GM18499 (cell line): ENCODE measurements at regions not wholly inside any gene's neighbourhood (a gene's known extent, or its start where the extent isn't known, plus 50 kb on each side); places are given as distances from the start of the nearest gene placed in this dataset.
"Not testable (repeated sequence)": the region's sequence is repeated elsewhere in the genome, so short reads cannot be mapped to it uniquely, and the experiment has no call there.

Experiments
- ATAC-seq: cut with Tn5 transposase; IDR thresholded peaks from one replicate; pipeline ENCODE4 v1.9.1; 2021; ENCODE audit warnings: moderate number of reproducible peaks; ENCODE audit not compliant: insufficient read depth, unreplicated experiment

GRCh38 chr1:90358448-90358847 lies 358.7 kb downstream of the BARHL2 start:
- ATAC-seq: no peak

DNA sequence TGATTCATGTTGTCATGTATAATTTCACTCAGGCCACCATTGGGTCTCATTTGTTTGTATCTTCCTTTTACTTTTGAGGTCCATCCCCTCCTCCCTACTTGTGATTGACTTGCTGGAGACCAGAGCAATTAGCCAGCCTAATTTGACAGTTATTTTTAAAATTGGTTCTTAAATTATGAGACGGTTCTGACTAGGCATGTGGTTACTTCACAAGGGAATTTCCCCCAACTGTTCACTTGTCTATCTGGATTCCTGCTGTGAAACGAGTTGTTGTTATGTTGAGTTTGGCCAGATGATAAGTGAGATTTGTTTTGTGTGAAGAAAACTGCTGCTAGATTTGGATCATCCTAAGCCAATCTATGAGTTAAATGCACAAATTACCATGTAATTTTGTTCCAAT lies 359.1 kb downstream of the BARHL2 start:
- no peak for ATAC-seq

- ATAC-seq: no peak
Observed at GRCh38 chr1:90356991-90357390, 360.1 kb downstream of the BARHL2 start.

- ATAC-seq: no peak
Observed at GRCh38 chr1:90356101-90356500, 361.0 kb downstream of the BARHL2 start.

DNA sequence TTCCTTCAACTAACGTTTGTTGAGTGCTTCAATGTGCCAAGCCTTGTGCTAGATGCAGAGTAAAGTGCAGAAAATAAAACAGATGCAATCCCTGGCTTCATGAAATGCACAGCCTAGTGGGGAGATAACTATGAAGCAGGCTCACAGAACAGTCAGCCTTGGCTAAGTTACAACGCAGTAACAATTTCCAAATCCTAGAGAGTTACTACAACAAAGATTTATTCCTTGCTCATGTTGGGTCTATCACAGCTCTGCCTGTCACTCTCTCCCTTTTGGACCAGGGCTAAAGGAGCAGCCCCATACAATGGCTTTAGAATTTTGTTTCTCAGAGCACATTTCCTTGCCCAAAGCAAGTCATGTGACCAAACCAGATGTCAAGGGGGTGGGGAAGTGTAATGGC lies 359.8 kb downstream of the ZNF326 start:
- ATAC-seq: no peak

DNA sequence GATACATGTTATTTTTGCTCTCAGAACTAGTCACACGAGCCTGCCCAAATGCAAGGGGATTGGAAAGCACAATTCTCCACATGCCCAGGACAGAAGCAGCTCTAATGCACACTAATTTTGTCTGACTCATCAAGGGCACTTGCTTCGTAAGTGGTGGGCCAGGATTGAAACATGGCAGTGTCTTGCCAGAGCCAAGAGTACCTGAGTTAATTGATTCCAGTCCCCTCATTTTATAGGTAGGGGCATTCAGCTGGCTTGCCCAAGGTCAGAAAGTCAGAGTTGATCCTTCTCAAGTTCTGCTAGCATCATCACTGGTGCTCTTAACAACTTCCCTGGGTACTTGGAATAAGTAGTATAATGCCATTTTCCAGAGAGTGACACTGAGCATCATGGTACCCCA lies 356.1 kb downstream of the ZNF326 start:
- no peak for ATAC-seq

DNA sequence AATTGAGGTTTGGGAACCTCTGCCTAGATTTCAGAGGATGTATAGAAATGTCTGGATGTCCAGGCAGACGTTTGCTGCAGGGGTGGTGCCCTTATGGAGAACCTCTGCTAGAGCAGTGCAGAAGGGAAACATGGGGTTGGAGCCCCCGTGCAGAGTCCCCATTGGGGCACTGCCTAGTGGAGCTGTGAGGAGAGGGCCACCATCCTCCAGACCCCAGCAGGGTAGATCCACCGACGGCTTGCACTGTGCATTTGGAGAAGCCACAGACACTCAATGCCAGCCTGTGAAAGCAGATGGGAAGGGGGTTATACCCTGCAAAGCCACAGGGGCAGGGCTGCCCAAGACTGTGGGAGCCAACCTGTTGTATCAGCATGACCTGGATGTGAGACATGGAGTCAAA lies 354.6 kb downstream of the ZNF326 start:
- ATAC-seq: no peak

DNA sequence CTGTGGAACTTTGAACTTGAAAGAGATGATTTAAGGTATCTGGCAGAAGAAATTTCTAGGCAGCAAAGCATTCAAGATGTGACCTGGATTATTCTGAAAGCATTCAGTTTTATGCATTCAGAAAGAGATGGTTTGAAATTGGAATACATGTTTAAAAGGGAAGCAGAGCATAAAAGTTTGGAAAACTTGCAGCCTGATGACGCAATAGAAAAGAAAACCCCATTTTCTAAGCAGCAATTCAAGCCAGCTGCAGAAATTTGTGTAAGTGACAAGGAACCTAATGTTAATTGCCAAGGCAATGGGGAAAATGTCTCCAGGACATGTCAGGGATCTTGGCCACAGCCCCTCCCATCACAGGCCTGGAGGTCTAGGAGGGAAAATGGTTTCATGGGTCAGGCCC lies 354.0 kb downstream of the ZNF326 start:
- no peak for ATAC-seq

DNA sequence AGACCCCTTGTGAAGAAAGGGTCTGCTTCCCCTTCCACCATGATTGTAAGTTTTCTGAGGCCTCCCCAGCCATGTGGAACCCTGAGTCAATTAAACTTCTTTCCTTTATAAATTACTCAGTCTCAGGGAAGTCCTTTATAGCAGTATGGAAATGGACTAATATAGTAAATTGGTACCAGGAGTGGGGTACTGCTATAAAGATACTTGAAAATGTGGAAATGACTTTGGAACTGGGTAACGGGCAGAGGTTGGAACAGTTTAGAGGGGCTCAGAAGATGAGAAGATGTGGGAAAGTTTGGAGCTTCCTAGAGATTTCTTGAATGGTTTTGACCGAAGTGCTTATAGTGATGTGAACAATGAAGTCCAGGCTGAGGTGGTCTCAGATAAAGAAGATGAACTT lies 353.5 kb downstream of the ZNF326 start:
- not testable (repeated sequence) for ATAC-seq

DNA sequence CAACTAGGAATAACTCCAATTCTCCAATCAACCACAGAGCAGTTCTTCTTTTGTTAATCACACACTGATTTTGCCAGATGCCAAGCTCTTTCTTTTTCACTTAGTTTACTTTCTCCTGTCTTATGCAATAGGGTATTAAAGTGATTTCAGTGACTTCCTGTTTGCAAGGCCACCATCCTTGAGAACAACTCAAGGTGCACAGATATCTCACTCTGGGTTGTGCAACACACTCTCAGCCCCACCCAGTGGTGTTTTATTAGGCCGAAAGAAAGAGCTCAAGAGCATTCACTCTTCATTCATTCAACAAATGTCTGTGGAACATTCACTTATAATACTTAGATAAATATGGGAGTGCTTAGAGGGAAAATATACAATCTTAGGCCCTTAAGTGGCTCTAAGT lies 352.5 kb downstream of the ZNF326 start:
- no peak for ATAC-seq

DNA sequence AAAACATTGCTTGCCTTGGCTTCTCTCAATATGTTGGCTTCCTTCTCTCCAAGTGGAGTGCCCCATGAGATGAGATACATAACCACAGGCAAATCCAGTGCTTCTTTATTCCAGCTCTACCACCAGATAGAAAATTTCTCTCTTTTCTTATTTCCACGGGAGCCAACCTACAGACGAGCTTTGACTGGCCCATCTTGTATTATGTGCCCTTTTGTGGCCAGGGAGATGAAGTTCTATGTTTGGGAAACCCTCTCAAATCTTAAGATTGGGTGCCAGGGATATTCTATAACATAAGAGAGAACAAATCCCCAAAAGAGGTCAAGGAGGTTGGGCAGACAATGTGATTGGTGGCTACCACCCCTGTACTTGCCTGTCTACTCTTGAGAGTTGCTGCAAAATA lies 351.8 kb downstream of the ZNF326 start:
- ATAC-seq: no peak

DNA sequence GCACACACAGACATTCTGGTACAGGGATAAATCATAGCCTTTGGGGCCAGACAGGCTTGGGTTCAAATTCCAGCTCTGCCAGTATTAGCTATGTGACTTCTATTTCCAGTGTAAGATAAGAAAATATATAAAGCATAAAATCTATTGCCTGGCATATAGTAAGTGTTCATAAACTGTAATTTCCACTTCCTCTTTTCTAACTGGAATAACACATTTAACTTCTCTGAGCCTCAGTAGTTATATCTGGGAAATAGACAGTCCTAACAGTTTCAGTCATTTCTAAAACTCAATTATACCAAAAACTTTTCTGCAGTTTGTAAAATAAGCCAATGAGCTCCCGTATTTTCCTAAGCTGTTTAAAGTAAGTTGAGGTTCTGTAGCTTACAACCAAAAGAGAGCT lies 351.4 kb downstream of the ZNF326 start:
- ATAC-seq: no peak

GRCh38 chr1:90344963-90345730 lies 350.2 kb downstream of the ZNF326 start:
- no peak for ATAC-seq

- ATAC-seq: no peak
Observed at GRCh38 chr1:90341516-90341915, 346.6 kb downstream of the ZNF326 start.

DNA sequence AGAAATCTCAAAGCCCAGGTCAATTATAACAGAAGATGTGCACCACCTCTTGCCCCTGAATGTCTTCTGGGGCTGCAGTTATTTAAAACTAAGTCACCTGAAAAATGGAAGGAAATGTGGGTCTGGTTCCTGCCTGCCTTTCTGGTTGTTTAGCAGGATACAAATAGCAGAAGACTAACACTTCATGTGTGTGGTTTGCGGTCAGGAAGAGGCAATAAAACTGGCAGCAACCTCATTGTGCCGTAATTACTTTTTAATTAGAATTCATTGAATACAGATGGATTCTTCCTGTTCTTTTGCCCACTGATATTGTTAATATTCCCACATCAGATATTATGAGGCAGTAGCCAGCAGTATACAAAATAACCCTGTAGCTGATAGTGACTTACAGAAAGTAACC lies 345.7 kb downstream of the ZNF326 start:
- ATAC-seq: no peak

DNA sequence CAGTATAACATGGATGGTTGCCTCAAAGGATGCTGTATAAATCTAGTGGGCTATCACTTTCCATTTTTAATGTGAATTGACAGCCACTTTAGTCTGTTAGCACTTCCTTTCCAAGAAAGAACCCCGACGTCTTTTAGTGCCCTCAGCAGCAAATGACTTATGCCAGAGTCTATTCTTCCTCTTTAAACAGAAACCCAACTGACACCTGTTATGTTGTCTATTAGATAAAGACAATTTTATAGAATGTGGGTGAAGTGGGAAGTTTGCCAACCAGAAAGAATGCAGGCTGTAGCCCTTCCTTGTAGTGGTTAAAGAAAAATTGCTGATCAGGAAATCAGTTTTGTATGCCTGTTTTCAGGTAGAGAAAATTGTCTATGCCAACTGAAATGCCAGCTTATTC lies 344.9 kb downstream of the ZNF326 start:
- no peak for ATAC-seq

DNA sequence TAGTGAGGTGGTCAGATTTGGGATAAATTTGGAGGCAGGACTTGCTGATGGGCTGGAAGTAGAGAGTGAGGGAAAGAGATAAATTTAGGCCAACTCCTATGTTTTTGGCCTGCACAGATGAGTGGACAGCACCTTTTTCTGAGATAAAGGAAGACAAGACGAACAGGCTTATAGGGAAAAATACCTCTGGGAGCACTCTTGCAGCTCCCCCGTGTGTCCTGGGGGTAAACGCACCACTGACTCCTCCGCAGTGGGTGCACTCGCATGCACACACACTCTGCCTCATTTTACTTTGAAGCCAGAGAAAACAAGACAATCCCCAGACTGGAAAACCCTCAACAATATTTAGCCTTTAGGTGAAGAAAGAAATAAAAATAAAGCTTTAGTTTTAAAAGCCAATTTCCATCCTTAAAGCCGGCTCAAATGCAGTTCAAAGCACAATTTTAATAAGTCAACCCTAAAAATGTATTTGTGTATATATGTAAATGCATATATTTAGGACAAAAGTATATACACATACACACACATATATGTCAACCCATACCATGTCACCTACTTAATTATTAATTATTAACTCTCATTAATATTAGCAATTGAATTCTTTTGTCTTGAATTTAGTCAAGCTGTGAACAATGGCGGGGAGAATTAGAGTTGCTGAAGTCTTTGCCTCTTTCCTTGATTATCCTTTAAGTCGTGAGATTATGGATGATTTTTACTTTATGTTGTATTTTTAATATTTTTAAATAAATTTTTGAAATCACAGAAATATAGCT lies 341.8 kb downstream of the ZNF326 start:
- ATAC-seq: no peak

GRCh38 chr1:90335558-90335957 lies 340.6 kb downstream of the ZNF326 start:
- no peak for ATAC-seq

DNA sequence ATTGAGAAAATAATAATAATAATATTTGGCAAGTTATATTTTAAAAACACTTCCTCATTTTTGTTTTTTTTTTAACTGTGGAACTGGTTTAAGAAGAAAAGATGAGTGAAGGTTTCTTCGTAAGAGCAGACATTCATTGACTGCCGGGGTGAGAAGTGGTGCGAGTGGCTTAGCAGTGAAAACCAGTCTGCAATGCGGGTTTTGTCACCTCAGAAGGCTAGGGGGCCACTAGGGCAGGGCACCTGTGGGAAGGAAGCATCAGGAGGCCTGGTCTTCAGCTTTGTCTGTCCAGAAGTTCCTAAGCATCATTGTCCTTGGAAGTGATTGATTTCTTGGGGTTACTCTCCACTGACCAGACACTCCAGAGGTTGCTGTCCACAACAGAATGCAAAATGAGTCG lies 339.2 kb downstream of the ZNF326 start:
- ATAC-seq: no peak

DNA sequence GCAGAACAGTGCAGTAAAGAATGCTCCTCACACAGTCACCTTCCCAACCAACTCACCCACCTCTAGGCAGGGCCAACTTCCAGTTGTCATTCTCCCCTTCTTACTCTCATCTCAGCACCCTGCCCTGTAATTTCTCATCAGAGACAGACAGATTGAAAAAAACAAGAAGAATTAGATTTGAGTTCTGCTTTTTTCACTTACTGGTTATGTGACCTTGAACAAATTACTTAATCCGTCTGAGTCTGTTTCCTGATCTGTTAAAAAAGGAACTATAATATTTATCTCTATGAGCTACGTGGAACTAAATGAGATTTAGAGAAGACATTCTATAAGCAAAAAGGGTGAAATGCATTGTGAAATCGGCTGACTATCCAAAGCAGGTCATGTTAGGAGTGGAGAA lies 330.3 kb downstream of the ZNF326 start:
- ATAC-seq: no peak

GRCh38 chr1:90322186-90322585 lies 327.3 kb downstream of the ZNF326 start:
- ATAC-seq: no peak

DNA sequence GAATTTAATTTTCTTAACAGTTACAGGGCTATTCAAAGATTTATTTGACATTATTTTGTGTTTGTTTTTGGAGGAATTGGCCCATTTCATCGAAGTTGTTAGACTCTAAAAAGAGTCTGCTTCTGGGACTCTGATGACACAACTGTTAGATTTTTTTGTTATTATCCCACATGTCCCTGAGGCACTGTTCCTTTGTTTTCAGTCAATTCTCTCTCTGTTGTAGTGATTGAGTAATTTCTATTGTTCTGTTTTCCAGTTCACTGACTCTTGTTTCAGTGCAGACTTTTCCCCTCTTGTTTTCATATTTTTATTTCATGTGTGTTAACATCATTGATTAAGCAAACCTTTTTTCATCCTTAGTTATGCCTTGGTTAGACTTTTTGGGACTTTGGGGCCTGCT lies 325.0 kb downstream of the ZNF326 start:
- no peak for ATAC-seq
